Testis (tissue), 2 donors: ENCODE measurements at regions not wholly inside any gene's neighbourhood (a gene's known extent, or its start where the extent isn't known, plus 50 kb on each side); places are given as distances from the start of the nearest gene placed in this dataset.

ENCODE experiments used
- POLR2A ChIP-seq: fragments of 450-650 bp; IDR thresholded peaks from one replicate; pipeline ENCODE4 v1.6.1; 2017; ENCODE audit warnings: antibody characterized with exemption, mild to moderate bottlenecking, moderate library complexity
- TF ChIP-seq, protein P1 (sequence below), 3 experiments: fragments of 450-650 bp in 2 of 3; fragments of 200-600 bp in 1 of 3; sonication (generic) in 1 of 3; IDR thresholded peaks; one replicate each; pipeline ENCODE4 v1.5.1; 2016 to 2019; ENCODE audit warnings: antibody characterized with exemption in 3 of 3, mild to moderate bottlenecking in 2 of 3, moderate library complexity in 1 of 3

DNA sequence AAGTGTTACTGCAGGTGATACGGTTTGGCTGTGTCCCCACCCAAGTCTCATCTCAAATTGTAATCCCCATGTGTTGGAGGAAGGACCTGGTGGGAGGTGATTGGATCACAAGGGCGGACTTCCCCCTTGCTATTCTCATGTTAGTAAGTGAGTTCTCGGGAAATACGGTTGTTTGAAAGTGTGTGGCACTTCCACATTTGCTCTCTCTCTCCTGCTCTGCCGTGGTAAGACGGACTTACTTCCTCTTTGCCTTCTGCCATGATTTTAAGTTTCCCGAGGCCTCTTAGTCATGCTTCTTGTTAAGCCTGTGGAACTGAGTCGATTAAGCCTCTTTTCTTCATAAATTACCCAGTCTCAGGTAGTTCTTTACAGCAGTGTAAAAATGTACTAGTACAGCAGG, 65.2 kb upstream of the SLC7A11 start:
- TF ChIP-seq, protein P1, sequence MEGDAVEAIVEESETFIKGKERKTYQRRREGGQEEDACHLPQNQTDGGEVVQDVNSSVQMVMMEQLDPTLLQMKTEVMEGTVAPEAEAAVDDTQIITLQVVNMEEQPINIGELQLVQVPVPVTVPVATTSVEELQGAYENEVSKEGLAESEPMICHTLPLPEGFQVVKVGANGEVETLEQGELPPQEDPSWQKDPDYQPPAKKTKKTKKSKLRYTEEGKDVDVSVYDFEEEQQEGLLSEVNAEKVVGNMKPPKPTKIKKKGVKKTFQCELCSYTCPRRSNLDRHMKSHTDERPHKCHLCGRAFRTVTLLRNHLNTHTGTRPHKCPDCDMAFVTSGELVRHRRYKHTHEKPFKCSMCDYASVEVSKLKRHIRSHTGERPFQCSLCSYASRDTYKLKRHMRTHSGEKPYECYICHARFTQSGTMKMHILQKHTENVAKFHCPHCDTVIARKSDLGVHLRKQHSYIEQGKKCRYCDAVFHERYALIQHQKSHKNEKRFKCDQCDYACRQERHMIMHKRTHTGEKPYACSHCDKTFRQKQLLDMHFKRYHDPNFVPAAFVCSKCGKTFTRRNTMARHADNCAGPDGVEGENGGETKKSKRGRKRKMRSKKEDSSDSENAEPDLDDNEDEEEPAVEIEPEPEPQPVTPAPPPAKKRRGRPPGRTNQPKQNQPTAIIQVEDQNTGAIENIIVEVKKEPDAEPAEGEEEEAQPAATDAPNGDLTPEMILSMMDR (IDR thresholded peaks at IDR 0.05) = no peak
- no peak for TF ChIP-seq POLR2A
